ENCODE measurements at regions not wholly inside any gene's neighbourhood (a gene's known extent, or its start where the extent isn't known, plus 50 kb on each side); places are given as distances from the start of the nearest gene placed in this dataset.

GRCh38 chr4:127311371-127311770, 321.4 kb upstream of the INTU start:
- TF ChIP-seq POLR2A (IDR thresholded peaks at IDR 0.05) (no peak), CTCF (IDR thresholded peaks at IDR 0.05) (no peak), POLR2AphosphoS5 (IDR thresholded peaks at IDR 0.05) (no peak)
